ENCODE measurements at regions not wholly inside any gene's neighbourhood (a gene's known extent, or its start where the extent isn't known, plus 50 kb on each side); places are given as distances from the start of the nearest gene placed in this dataset.

GRCh38 chr22:44580176-44581095 is 82.4 kb upstream of the RTL6 start:
- no peak overlapping the region for H3K27ac ChIP-seq

GRCh38 chr22:44578516-44579230 is 80.6 kb upstream of the RTL6 start:
- no peak overlapping the region for H3K27ac ChIP-seq
- H3K4me3 ChIP-seq: no peak overlapping the region
- no peaks in the 10 kb centered on the region for H3K4me1 ChIP-seq
- no peak overlapping the region for H3K4me2 ChIP-seq
- no peak overlapping the region for H3K9ac ChIP-seq
- H3K27me3 ChIP-seq: no peaks in the 10 kb centered on the region
- H3K36me3 ChIP-seq: no peaks in the 10 kb centered on the region
- no peaks in the 10 kb centered on the region for H3K9me3 ChIP-seq
- TF ChIP-seq Cebpa-rat (IDR thresholded peaks at IDR 0.05): no peak
- H4K20me1 ChIP-seq: no peaks in the 10 kb centered on the region

More at GRCh38 chr22:44580176-44581095, 82.4 kb upstream of the RTL6 start:
- H4K20me1 ChIP-seq: no peaks in the 10 kb centered on the region
- H3K36me3 ChIP-seq: no peaks in the 10 kb centered on the region
- TF ChIP-seq Cebpa-rat (IDR thresholded peaks at IDR 0.05): no peak
- no peaks in the 10 kb centered on the region for H3K9me3 ChIP-seq
- no peak overlapping the region for H3K4me2 ChIP-seq
- H3K4me1 ChIP-seq: no peaks in the 10 kb centered on the region
- H3K27me3 ChIP-seq: no peaks in the 10 kb centered on the region
- no peak overlapping the region for H3K4me3 ChIP-seq
- H3K9ac ChIP-seq: no peak overlapping the region

GRCh38 chr22:44578110-44578457 is 80.1 kb upstream of the RTL6 start:
- TF ChIP-seq Cebpa-rat (IDR thresholded peaks at IDR 0.05): no peak
- no peaks in the 10 kb centered on the region for H3K27me3 ChIP-seq
- no peaks in the 10 kb centered on the region for H3K4me1 ChIP-seq
- no peaks in the 10 kb centered on the region for H4K20me1 ChIP-seq
- no peak overlapping the region for H3K4me3 ChIP-seq
- no peak overlapping the region for H3K9ac ChIP-seq
- H3K9me3 ChIP-seq: no peaks in the 10 kb centered on the region
- H3K27ac ChIP-seq: no peak overlapping the region
- no peak overlapping the region for H3K4me2 ChIP-seq
- H3K36me3 ChIP-seq: no peaks in the 10 kb centered on the region

- Histone ChIP-seq H3K9me3 (no peaks in the 10 kb centered on the region), H3K4me2 (no peak overlapping the region), H3K4me1 (no peaks in the 10 kb centered on the region), H3K4me3 (no peak overlapping the region), H3K27me3 (no peaks in the 10 kb centered on the region), H3K9ac (no peak overlapping the region), H3K27ac (no peak overlapping the region), H4K20me1 (no peaks in the 10 kb centered on the region), H3K36me3 (no peaks in the 10 kb centered on the region)
- TF ChIP-seq Cebpa-rat (IDR thresholded peaks at IDR 0.05): no peak
Observed at GRCh38 chr22:44577391-44578109, 79.5 kb upstream of the RTL6 start.

- Histone ChIP-seq H3K27me3 (no peaks in the 10 kb centered on the region), H4K20me1 (no peaks in the 10 kb centered on the region), H3K27ac (no peak overlapping the region), H3K9ac (no peak overlapping the region), H3K4me3 (no peak overlapping the region), H3K9me3 (no peaks in the 10 kb centered on the region), H3K4me1 (no peaks in the 10 kb centered on the region), H3K36me3 (no peaks in the 10 kb centered on the region), H3K4me2 (no peak overlapping the region)
- TF ChIP-seq Cebpa-rat (IDR thresholded peaks at IDR 0.05): no peak
Observed at GRCh38 chr22:44576311-44577260, 78.6 kb upstream of the RTL6 start.

- Histone ChIP-seq H3K27ac (no peak overlapping the region), H3K4me1 (no peaks in the 10 kb centered on the region), H3K4me3 (no peak overlapping the region), H3K4me2 (no peak overlapping the region), H4K20me1 (no peaks in the 10 kb centered on the region), H3K9me3 (no peaks in the 10 kb centered on the region), H3K9ac (no peak overlapping the region), H3K27me3 (no peaks in the 10 kb centered on the region), H3K36me3 (no peaks in the 10 kb centered on the region)
- no peak for TF ChIP-seq Cebpa-rat (IDR thresholded peaks at IDR 0.05)
Observed at GRCh38 chr22:44575381-44576268, 77.6 kb upstream of the RTL6 start.

- 0 out of 2 replicates have a peak, but pooled peaks cover 5% of the 10 kb centered on the region for H3K9me3 ChIP-seq
- no peaks in the 10 kb centered on the region for H3K4me1 ChIP-seq
- no peaks in the 10 kb centered on the region for H4K20me1 ChIP-seq
- no peak overlapping the region for H3K4me2 ChIP-seq
- H3K27ac ChIP-seq: no peak overlapping the region
- TF ChIP-seq Cebpa-rat (IDR thresholded peaks at IDR 0.05): no peak
- no peaks in the 10 kb centered on the region for H3K36me3 ChIP-seq
- H3K4me3 ChIP-seq: no peak overlapping the region
- H3K9ac ChIP-seq: no peak overlapping the region
- H3K27me3 ChIP-seq: no peaks in the 10 kb centered on the region
Observed at GRCh38 chr22:44574640-44575380, 76.8 kb upstream of the RTL6 start.
